Naive B cell (primary cell): ENCODE measurements at regions not wholly inside any gene's neighbourhood (a gene's known extent, or its start where the extent isn't known, plus 50 kb on each side); places are given as distances from the start of the nearest gene placed in this dataset.

Experiments used
- ATAC-seq, 2 donors: fragments of 150-1000 bp; cut with Tn5 transposase; 2 replicates each; pipeline ENCODE4 v1.10.0; 2021; ENCODE audit warnings: low read depth in 2 of 2, mild to moderate bottlenecking in 2 of 2, moderate library complexity in 2 of 2
- DNase-seq: peaks from one replicate; pipeline ENCODE4 v3.0.0; 2022
- H3K27ac Mint-ChIP-seq, 6 donors: one replicate each; pipeline ENCODE4 v1.8.0; 2020 to 2022; ENCODE audit warnings: mild to moderate bottlenecking in 6 of 6, mixed read lengths in 6 of 6, moderate library complexity in 5 of 6, inconsistent platforms in 2 of 6
- H3K27me3 Mint-ChIP-seq, 3 donors: one replicate each; pipeline ENCODE4 v1.8.0; 2021 to 2022; ENCODE audit warnings: mixed read lengths in 3 of 3, mild to moderate bottlenecking in 1 of 3
- H3K36me3 Mint-ChIP-seq, 2 donors: one replicate each; pipeline ENCODE4 v1.8.0; 2020 to 2022; ENCODE audit warnings: mixed read lengths in 2 of 2, inconsistent platforms in 1 of 2, mild to moderate bottlenecking in 1 of 2
- H3K4me1 Mint-ChIP-seq, 3 donors: one replicate each; pipeline ENCODE4 v1.8.0; 2020 to 2022; ENCODE audit warnings: mixed read lengths in 3 of 3, inconsistent platforms in 1 of 3, mild to moderate bottlenecking in 1 of 3, moderate library complexity in 1 of 3
- H3K4me3 Mint-ChIP-seq, 8 donors: one replicate each; pipeline ENCODE4 v1.8.0; 2020 to 2022; ENCODE audit warnings: mild to moderate bottlenecking in 8 of 8, mixed read lengths in 8 of 8, moderate library complexity in 8 of 8, inconsistent platforms in 2 of 8
- H3K9me3 Mint-ChIP-seq, 7 donors: one replicate each; pipeline ENCODE4 v1.8.0; 2020 to 2022; ENCODE audit warnings: mixed read lengths in 7 of 7, mild to moderate bottlenecking in 5 of 7, inconsistent platforms in 2 of 7, moderate library complexity in 1 of 7

- Mint-ChIP-seq H3K27me3 (no peaks in the 10 kb centered on the region), H3K36me3 (no peaks in the 10 kb centered on the region), H3K9me3 (peaks cover 0 to 16% (median 4%) of the 10 kb centered on the region in 7 donors), H3K27ac (no peak overlapping the region), H3K4me3 (no peak overlapping the region), H3K4me1 (no peaks in the 10 kb centered on the region)
- no peak for DNase-seq
- no peak for ATAC-seq
Observed at GRCh38 chr14:53879022-53879686, 77.5 kb downstream of the BMP4 start.

GRCh38 chr14:53875324-53875897 is 81.2 kb downstream of the BMP4 start:
- no peak for DNase-seq
- Mint-ChIP-seq H3K27me3 (peaks cover 0 to 5% (median 0%) of the 10 kb centered on the region in 3 donors), H3K4me3 (no peak overlapping the region), H3K9me3 (peaks cover 0 to 16% (median 5%) of the 10 kb centered on the region in 7 donors), H3K4me1 (no peaks in the 10 kb centered on the region), H3K27ac (peak overlapping the region in 1 of 6 donors; percentile 8), H3K36me3 (no peaks in the 10 kb centered on the region)
- ATAC-seq = no peak

GRCh38 chr14:53874704-53875103 is 81.9 kb downstream of the BMP4 start:
- peaks cover 0 to 16% (median 5%) of the 10 kb centered on the region in 7 donors for H3K9me3 Mint-ChIP-seq
- no peaks in the 10 kb centered on the region for H3K4me1 Mint-ChIP-seq
- H3K36me3 Mint-ChIP-seq = no peaks in the 10 kb centered on the region
- H3K27ac Mint-ChIP-seq = no peak overlapping the region
- H3K4me3 Mint-ChIP-seq = no peak overlapping the region
- H3K27me3 Mint-ChIP-seq = peaks cover 0 to 5% (median 0%) of the 10 kb centered on the region in 3 donors
- DNase-seq = no peak
- no peak for ATAC-seq

- DNase-seq = no peak
- Mint-ChIP-seq H3K36me3 (no peaks in the 10 kb centered on the region), H3K27me3 (peaks cover 0 to 5% (median 0%) of the 10 kb centered on the region in 3 donors), H3K9me3 (peaks cover 0 to 21% (median 4%) of the 10 kb centered on the region in 7 donors), H3K4me3 (no peak overlapping the region), H3K4me1 (no peaks in the 10 kb centered on the region), H3K27ac (no peak overlapping the region)
- no peak for ATAC-seq
Observed at GRCh38 chr14:53872681-53873089, 83.9 kb downstream of the BMP4 start.

GRCh38 chr14:53871951-53872350 is 84.7 kb downstream of the BMP4 start:
- H3K4me3 Mint-ChIP-seq = no peak overlapping the region
- H3K27me3 Mint-ChIP-seq = peaks cover 0 to 5% (median 0%) of the 10 kb centered on the region in 3 donors
- H3K27ac Mint-ChIP-seq = no peak overlapping the region
- DNase-seq (no peak), ATAC-seq (no peak)
- H3K36me3 Mint-ChIP-seq = no peaks in the 10 kb centered on the region
- H3K4me1 Mint-ChIP-seq = no peaks in the 10 kb centered on the region
- H3K9me3 Mint-ChIP-seq = peaks cover 0 to 13% (median 3%) of the 10 kb centered on the region in 7 donors

- Mint-ChIP-seq H3K9me3 (peaks cover 0 to 5% (median 0%) of the 10 kb centered on the region in 7 donors), H3K36me3 (no peaks in the 10 kb centered on the region), H3K4me1 (no peaks in the 10 kb centered on the region), H3K27ac (no peak overlapping the region), H3K4me3 (peak overlapping the region in 1 of 8 donors; percentile 51), H3K27me3 (peaks cover 0 to 5% (median 0%) of the 10 kb centered on the region in 3 donors)
- DNase-seq (no peak), ATAC-seq (no peak)
Observed at GRCh38 chr14:53871011-53871410, 85.6 kb downstream of the BMP4 start.

- Mint-ChIP-seq H3K4me1 (no peaks in the 10 kb centered on the region), H3K9me3 (peaks cover 0 to 5% (median 0%) of the 10 kb centered on the region in 7 donors)
Observed at GRCh38 chr14:53865711-53866110, 90.9 kb downstream of the BMP4 start.

GRCh38 chr14:53861781-53862180 is 94.8 kb downstream of the BMP4 start:
- no peak for ATAC-seq

More at GRCh38 chr14:53865711-53866110, 90.9 kb downstream of the BMP4 start:
- Mint-ChIP-seq H3K36me3 (no peaks in the 10 kb centered on the region), H3K4me3 (no peak overlapping the region), H3K27ac (no peak overlapping the region), H3K27me3 (peaks cover 0 to 7% (median 0%) of the 10 kb centered on the region in 3 donors)
- ATAC-seq (no peak), DNase-seq (no peak)

GRCh38 chr14:53858345-53858684 is 98.3 kb downstream of the BMP4 start:
- Mint-ChIP-seq H3K27me3 (peaks cover 0 to 7% (median 0%) of the 10 kb centered on the region in 3 donors), H3K9me3 (peaks cover 0 to 3% (median 0%) of the 10 kb centered on the region in 7 donors), H3K36me3 (no peaks in the 10 kb centered on the region), H3K4me1 (no peaks in the 10 kb centered on the region), H3K27ac (no peak overlapping the region), H3K4me3 (no peak overlapping the region)
- ATAC-seq (no peak), DNase-seq (no peak)

More at GRCh38 chr14:53861781-53862180, 94.8 kb downstream of the BMP4 start:
- H3K27me3 Mint-ChIP-seq = peaks cover 0 to 7% (median 0%) of the 10 kb centered on the region in 3 donors
- no peaks in the 10 kb centered on the region for H3K36me3 Mint-ChIP-seq
- H3K9me3 Mint-ChIP-seq = no peaks in the 10 kb centered on the region
- no peak overlapping the region for H3K27ac Mint-ChIP-seq
- no peaks in the 10 kb centered on the region for H3K4me1 Mint-ChIP-seq
- DNase-seq = no peak
- H3K4me3 Mint-ChIP-seq = no peak overlapping the region

- ATAC-seq (no peak), DNase-seq (no peak)
- H3K4me1 Mint-ChIP-seq = no peaks in the 10 kb centered on the region
- H3K9me3 Mint-ChIP-seq = peaks cover 0 to 3% (median 0%) of the 10 kb centered on the region in 7 donors
- H3K4me3 Mint-ChIP-seq = no peak overlapping the region
- H3K27ac Mint-ChIP-seq = no peak overlapping the region
- no peaks in the 10 kb centered on the region for H3K36me3 Mint-ChIP-seq
- H3K27me3 Mint-ChIP-seq = peaks cover 0 to 4% (median 0%) of the 10 kb centered on the region in 3 donors
Observed at GRCh38 chr14:53857625-53858344, 98.8 kb downstream of the BMP4 start.

GRCh38 chr14:53855574-53855973 is 101.1 kb downstream of the BMP4 start:
- H3K4me3 Mint-ChIP-seq = no peak overlapping the region
- ATAC-seq (no peak), DNase-seq (no peak)
- H3K27me3 Mint-ChIP-seq = peaks cover 0 to 6% (median 0%) of the 10 kb centered on the region in 3 donors
- H3K36me3 Mint-ChIP-seq = no peaks in the 10 kb centered on the region
- H3K9me3 Mint-ChIP-seq = peaks cover 0 to 3% (median 0%) of the 10 kb centered on the region in 7 donors
- no peaks in the 10 kb centered on the region for H3K4me1 Mint-ChIP-seq
- H3K27ac Mint-ChIP-seq = no peak overlapping the region

GRCh38 chr14:53855127-53855526 is 101.5 kb downstream of the BMP4 start:
- no peaks in the 10 kb centered on the region for H3K36me3 Mint-ChIP-seq
- H3K4me1 Mint-ChIP-seq = no peaks in the 10 kb centered on the region
- DNase-seq (no peak), ATAC-seq (no peak)
- no peak overlapping the region for H3K4me3 Mint-ChIP-seq
- H3K27ac Mint-ChIP-seq = no peak overlapping the region
- H3K9me3 Mint-ChIP-seq = peaks cover 0 to 3% (median 0%) of the 10 kb centered on the region in 7 donors
- peaks cover 0 to 6% (median 0%) of the 10 kb centered on the region in 3 donors for H3K27me3 Mint-ChIP-seq

- ATAC-seq (no peak), DNase-seq (no peak)
- H3K27ac Mint-ChIP-seq = no peak overlapping the region
- H3K27me3 Mint-ChIP-seq = peaks cover 0 to 6% (median 0%) of the 10 kb centered on the region in 3 donors
- no peaks in the 10 kb centered on the region for H3K4me1 Mint-ChIP-seq
- peaks cover 0 to 3% (median 0%) of the 10 kb centered on the region in 7 donors for H3K9me3 Mint-ChIP-seq
- H3K36me3 Mint-ChIP-seq = no peaks in the 10 kb centered on the region
- no peak overlapping the region for H3K4me3 Mint-ChIP-seq
Observed at GRCh38 chr14:53851394-53852090, 105.1 kb downstream of the BMP4 start.
